ENCODE measurements at regions not wholly inside any gene's neighbourhood (a gene's known extent, or its start where the extent isn't known, plus 50 kb on each side); places are given as distances from the start of the nearest gene placed in this dataset.

- ATAC-seq (no peak), DNase-seq (ENCODE audit: low spot score) (no peak)
Measured at GRCh38 chr1:193335806-193336428, 149.5 kb upstream of the B3GALT2 start.

- DNase-seq (ENCODE audit: low spot score): no peak
- no peak for ATAC-seq
Measured at GRCh38 chr1:193333166-193333565, 146.8 kb upstream of the B3GALT2 start.

- DNase-seq (ENCODE audit: low spot score) (no peak), ATAC-seq (no peak)
Measured at GRCh38 chr1:193326296-193326695, 139.9 kb upstream of the B3GALT2 start.

- ATAC-seq (no peak), DNase-seq (ENCODE audit: low spot score) (no peak)
Measured at GRCh38 chr1:193325771-193326170, 139.4 kb upstream of the B3GALT2 start.

- DNase-seq (ENCODE audit: low spot score): no peak
- ATAC-seq: no peak
Measured at GRCh38 chr1:193325042-193325441, 138.6 kb upstream of the B3GALT2 start.

GRCh38 chr1:193322211-193322610, 135.8 kb upstream of the B3GALT2 start:
- ATAC-seq (no peak), DNase-seq (ENCODE audit: low spot score) (no peak)

- no peak for ATAC-seq
- DNase-seq (ENCODE audit: low spot score): no peak
Measured at GRCh38 chr1:193321242-193321840, 134.9 kb upstream of the B3GALT2 start.

GRCh38 chr1:193320270-193320669, 133.9 kb upstream of the B3GALT2 start:
- ATAC-seq (no peak), DNase-seq (ENCODE audit: low spot score) (no peak)

- ATAC-seq (no peak), DNase-seq (ENCODE audit: low spot score) (no peak)
Measured at GRCh38 chr1:193318347-193318746, 131.9 kb upstream of the B3GALT2 start.

- no peak for DNase-seq (ENCODE audit: low spot score)
- no peak for ATAC-seq
Measured at GRCh38 chr1:193313354-193314140, 127.1 kb upstream of the B3GALT2 start.

- ATAC-seq (no peak), DNase-seq (ENCODE audit: low spot score) (no peak)
Measured at GRCh38 chr1:193312432-193312831, 126.0 kb upstream of the B3GALT2 start.

GRCh38 chr1:193311226-193311948, 125.0 kb upstream of the B3GALT2 start:
- ATAC-seq (no peak), DNase-seq (ENCODE audit: low spot score) (no peak)

GRCh38 chr1:193310564-193310963, 124.2 kb upstream of the B3GALT2 start:
- DNase-seq (ENCODE audit: low spot score): no peak
- ATAC-seq: no peak

GRCh38 chr1:193309936-193310475, 123.6 kb upstream of the B3GALT2 start:
- ATAC-seq (no peak), DNase-seq (ENCODE audit: low spot score) (no peak)

GRCh38 chr1:193308438-193308837, 122.0 kb upstream of the B3GALT2 start:
- ATAC-seq (no peak), DNase-seq (ENCODE audit: low spot score) (no peak)

GRCh38 chr1:193306430-193306829, 120.0 kb upstream of the B3GALT2 start:
- DNase-seq (ENCODE audit: low spot score): no peak

More at GRCh38 chr1:193306430-193306829, 120.0 kb upstream of the B3GALT2 start:
- ATAC-seq: no peak

Measured in left lobe of liver (tissue), 2 donors.